ENCODE measurements at regions not wholly inside any gene's neighbourhood (a gene's known extent, or its start where the extent isn't known, plus 50 kb on each side); places are given as distances from the start of the nearest gene placed in this dataset.

- no peaks in the 10 kb centered on the region for H3K9me3 ChIP-seq (replicated peaks in 1 of 2; ENCODE audit: control insufficient read depth in 1 of 2, insufficient read depth in 1 of 2, low read length in 2 of 2)
- no peak overlapping the region for H3K4me3 ChIP-seq (replicated peaks in 1 of 3; ENCODE audit: low read depth in 2 of 3, low read length in 3 of 3)
- no CpG with 5 or more reads among the region's 3 CpGs for WGBS (ENCODE audit: insufficient coverage)
- Mint-ChIP-seq H3K4me1 (no peaks in the 10 kb centered on the region), H3K27ac (no peak overlapping the region), H3K9me3 (peaks cover 0 to 2% (median 2%) of the 10 kb centered on the region in 7 donors), H3K27me3 (ENCODE audit: low read depth in 3 of 3) (peaks cover 0 to 2% (median 0%) of the 10 kb centered on the region in 3 donors), H3K36me3 (no peaks in the 10 kb centered on the region), H3K4me3 (no peak overlapping the region)
- no peak overlapping the region for H3K9ac ChIP-seq (ENCODE audit: insufficient read depth, low read length, poor library complexity, severe bottlenecking)
- no peak overlapping the region for H2AFZ ChIP-seq (ENCODE audit: insufficient read depth, low read depth, low read length, poor library complexity, severe bottlenecking)
- H4K20me1 ChIP-seq (ENCODE audit: insufficient read depth, low read length) = no peaks in the 10 kb centered on the region
- TF ChIP-seq CTCF (IDR thresholded peaks at IDR 0.05) = no peak
- intact Hi-C loops (cut with micrococcal nuclease) = no loop called here
- H3K79me2 ChIP-seq (ENCODE audit: insufficient read depth, low read length) = no peaks in the 10 kb centered on the region
- no peaks in the 10 kb centered on the region for H3K36me3 ChIP-seq (replicated peaks in 1 of 2; ENCODE audit: control insufficient read depth in 1 of 2, insufficient read depth in 2 of 2, low read length in 2 of 2)
- H3K4me1 ChIP-seq (ENCODE audit: control insufficient read depth in 1 of 2, insufficient read depth in 2 of 2, low read length in 2 of 2) = no peaks in the 10 kb centered on the region
- no peak for DNase-seq
- H3K4me2 ChIP-seq (replicated peaks; ENCODE audit: extremely low read depth, low read length, poor library complexity, severe bottlenecking) = no peak overlapping the region
- H3K27me3 ChIP-seq (ENCODE audit: control insufficient read depth in 2 of 2, insufficient read depth in 2 of 2, low read length in 2 of 2) = no peaks in the 10 kb centered on the region
- H3K27ac ChIP-seq (ENCODE audit: low read depth in 1 of 2, low read length in 2 of 2) = no peak overlapping the region
Observed at GRCh38 chr3:24623657-24624056, 129.0 kb upstream of the THRB start.

- Histone ChIP-seq H3K9ac (ENCODE audit: insufficient read depth, low read length, poor library complexity, severe bottlenecking) (no peak overlapping the region), H3K27ac (ENCODE audit: low read depth in 1 of 2, low read length in 2 of 2) (no peak overlapping the region), H3K4me1 (ENCODE audit: control insufficient read depth in 1 of 2, insufficient read depth in 2 of 2, low read length in 2 of 2) (no peaks in the 10 kb centered on the region), H3K36me3 (replicated peaks in 1 of 2; ENCODE audit: control insufficient read depth in 1 of 2, insufficient read depth in 2 of 2, low read length in 2 of 2) (no peaks in the 10 kb centered on the region), H4K20me1 (ENCODE audit: insufficient read depth, low read length) (no peaks in the 10 kb centered on the region), H2AFZ (ENCODE audit: insufficient read depth, low read depth, low read length, poor library complexity, severe bottlenecking) (no peak overlapping the region), H3K4me3 (replicated peaks in 1 of 3; ENCODE audit: low read depth in 2 of 3, low read length in 3 of 3) (no peak overlapping the region), H3K4me2 (replicated peaks; ENCODE audit: extremely low read depth, low read length, poor library complexity, severe bottlenecking) (no peak overlapping the region), H3K9me3 (replicated peaks in 1 of 2; ENCODE audit: control insufficient read depth in 1 of 2, insufficient read depth in 1 of 2, low read length in 2 of 2) (no peaks in the 10 kb centered on the region), H3K27me3 (ENCODE audit: control insufficient read depth in 2 of 2, insufficient read depth in 2 of 2, low read length in 2 of 2) (no peaks in the 10 kb centered on the region), H3K79me2 (ENCODE audit: insufficient read depth, low read length) (no peaks in the 10 kb centered on the region)
- no peak for TF ChIP-seq CTCF (IDR thresholded peaks at IDR 0.05)
- no CpG with 5 or more reads among the region's 2 CpGs for WGBS (ENCODE audit: insufficient coverage)
- H3K27ac Mint-ChIP-seq = no peak overlapping the region
- no peak overlapping the region for H3K4me3 Mint-ChIP-seq
- intact Hi-C loops (cut with micrococcal nuclease) = no loop called here
- peaks cover 0 to 2% (median 0%) of the 10 kb centered on the region in 3 donors for H3K27me3 Mint-ChIP-seq (ENCODE audit: low read depth in 3 of 3)
- H3K4me1 Mint-ChIP-seq = no peaks in the 10 kb centered on the region
- no peak for DNase-seq
- no peaks in the 10 kb centered on the region for H3K36me3 Mint-ChIP-seq
- peaks cover 0 to 2% (median 2%) of the 10 kb centered on the region in 7 donors for H3K9me3 Mint-ChIP-seq
Observed at GRCh38 chr3:24624938-24625681, 130.5 kb upstream of the THRB start.

Data from CD14-positive monocyte (primary cell).